HPDE6-E6E7 (cell line): ENCODE measurements at regions not wholly inside any gene's neighbourhood (a gene's known extent, or its start where the extent isn't known, plus 50 kb on each side); places are given as distances from the start of the nearest gene placed in this dataset.
A peak's percentile ranks its signal among the peaks of the same experiment; 100 is the strongest.
"Not testable (repeated sequence)": the region's sequence is repeated elsewhere in the genome, so short reads cannot be mapped to it uniquely, and the experiment has no call there.

ENCODE experiments used
- DNase-seq: peaks from one replicate; pipeline ENCODE4 v3.0.0; 2011; ENCODE audit warnings: missing footprints; ENCODE audit errors: extremely low spot score

DNA sequence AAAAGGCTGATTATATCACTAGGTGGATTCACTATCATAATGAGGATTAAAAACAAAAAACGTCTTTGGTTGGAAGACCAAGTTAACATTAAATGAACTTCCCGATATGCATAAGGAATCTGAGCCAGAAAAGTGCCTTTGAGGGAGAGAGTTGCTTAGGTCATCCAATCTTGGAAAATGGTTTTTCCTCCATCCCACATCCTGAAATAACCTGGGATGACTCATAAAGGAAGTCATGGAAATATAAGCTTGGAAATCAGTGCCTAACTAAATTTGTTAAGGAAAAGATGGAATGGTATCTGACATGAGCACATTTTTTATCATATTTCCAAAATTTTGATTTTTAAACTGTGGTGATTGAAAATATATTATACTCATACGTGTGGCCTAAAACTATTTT, 66.0 kb downstream of the KBTBD8 start:
- no peak for DNase-seq

DNA sequence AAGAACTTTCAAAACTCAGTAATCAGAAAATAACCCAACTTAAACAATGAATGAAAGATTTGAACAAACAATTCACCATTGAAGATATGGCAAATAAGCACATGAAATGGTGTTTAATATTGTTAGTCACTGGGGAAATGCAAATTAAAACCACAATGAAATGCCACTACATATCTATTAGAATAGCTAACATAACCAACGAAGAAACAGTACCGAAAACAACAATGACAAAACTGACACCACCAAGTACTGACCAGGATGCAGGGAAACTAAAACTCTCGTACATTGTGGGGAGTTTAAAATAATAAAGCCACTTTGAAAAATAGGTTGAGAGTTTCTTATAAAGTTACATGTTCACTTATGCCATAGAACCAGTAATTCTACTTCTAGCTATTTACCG, 69.1 kb downstream of the KBTBD8 start:
- DNase-seq = no peak

DNA sequence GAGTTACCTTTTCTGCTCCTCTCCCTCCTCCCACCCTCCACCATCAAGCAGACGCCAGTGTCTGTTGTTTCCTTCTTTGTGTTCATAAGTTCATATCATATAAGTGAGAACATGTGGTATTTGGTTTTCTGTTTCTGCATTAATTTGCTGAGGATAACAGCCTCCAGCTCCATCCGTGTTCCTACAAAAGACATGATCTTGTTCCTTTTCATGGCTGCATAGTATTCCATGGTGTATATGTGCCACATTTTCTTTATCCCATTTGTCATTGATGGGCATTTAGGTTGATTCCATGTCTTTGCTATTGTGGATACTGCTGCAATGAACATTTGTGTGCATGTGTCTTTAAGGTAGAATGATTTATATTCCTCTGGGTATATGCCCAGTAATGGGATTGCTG, 74.5 kb downstream of the KBTBD8 start:
- DNase-seq = not testable (repeated sequence)

DNA sequence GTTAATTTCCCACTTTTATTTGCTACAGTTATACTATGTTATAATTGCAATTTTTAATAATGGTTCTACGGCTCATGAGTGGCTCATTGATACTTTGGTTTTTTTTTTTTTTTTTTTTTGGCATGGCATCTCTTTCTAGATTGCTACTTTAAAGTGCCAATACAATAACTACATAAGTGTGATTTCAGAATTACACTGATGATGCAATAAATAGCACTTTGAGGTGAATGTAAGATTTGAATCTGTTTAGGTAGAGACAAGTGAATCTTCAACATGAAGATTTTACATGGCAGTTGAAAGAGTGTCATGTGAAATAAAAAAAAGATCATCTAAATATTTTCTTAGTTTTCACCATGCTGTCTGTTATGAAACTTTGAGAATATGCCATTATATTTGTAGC, 75.7 kb downstream of the KBTBD8 start:
- DNase-seq = no peak

DNA sequence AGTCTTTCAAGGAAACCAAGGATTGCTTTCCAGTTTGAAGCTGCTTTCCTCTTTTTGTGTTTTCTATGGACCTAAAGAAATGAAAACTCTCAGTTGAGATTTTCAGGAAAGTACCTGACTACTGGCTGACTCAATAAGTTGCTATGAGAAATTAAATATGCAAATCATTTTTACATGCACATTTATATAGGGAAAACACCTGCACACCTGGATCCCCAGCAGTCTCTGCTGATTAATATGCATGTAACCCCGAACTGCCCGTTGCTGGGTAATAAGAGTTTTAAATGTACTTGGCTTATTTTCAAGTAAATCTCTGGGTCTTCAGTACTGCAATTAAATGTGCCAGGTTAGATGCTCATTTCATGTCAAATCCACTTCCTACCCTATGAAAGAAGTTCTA, 77.2 kb downstream of the KBTBD8 start:
- no peak for DNase-seq

DNA sequence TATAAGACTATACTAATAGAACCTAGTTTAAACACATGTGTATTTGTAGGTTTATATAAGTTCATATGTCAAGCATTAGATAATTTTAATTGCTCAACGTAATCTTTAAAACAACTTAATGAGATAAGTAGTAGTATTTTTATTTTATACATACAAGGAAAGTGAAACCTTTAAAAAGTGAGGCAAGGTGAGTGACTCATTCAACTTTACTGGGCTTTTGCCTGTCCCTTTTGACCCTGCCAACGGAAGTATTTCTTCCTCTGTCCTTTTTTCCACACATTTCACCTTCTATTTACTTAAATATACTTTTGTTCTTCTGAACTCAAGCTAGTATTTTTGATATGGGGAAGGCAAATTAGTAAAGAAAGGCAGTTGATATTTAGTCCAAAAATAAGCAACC, 78.5 kb downstream of the KBTBD8 start:
- DNase-seq = no peak

DNA sequence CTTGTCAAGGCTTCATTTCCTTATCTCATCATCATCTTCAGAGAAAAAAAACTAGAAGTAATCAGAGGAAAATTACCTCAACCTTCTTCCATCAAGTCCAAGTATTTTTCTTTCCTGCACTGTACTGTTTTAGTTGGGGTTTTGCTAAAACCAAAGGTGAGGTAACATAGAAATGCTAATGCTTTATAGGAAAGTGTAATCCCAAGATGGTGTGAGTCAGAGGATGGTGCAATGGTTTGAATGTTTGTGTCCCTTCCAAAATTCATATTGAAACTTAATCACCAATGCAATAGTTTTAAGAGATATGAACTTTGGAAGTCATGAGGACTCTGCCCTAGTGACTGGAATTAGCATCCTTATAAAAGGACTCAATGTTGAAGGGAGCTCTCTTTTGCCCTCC, 79.5 kb downstream of the KBTBD8 start:
- no peak for DNase-seq

DNA sequence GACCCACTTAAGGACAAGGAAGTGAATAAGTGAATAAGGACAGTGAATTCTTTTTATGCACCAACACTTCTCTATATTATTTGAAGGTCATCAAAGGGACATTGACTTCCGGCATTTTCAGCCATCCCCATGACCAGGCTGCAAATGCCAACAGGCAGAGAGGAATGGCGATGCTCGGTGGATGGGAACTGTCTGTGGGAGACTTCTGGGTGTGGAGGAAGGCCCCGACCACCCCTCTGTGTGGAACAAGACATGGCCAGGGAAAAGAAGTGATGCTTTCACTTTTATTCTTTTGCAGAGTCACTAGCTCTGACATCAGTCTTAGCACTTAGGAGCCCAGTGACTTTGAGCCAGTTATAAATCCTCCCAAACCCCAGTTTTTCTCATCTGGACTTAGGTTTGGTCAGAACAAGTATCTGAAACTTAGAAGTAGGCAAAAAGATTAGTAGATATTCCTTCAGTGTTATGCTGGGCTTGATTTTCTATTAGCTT, 84.5 kb downstream of the KBTBD8 start:
- DNase-seq = no peak

DNA sequence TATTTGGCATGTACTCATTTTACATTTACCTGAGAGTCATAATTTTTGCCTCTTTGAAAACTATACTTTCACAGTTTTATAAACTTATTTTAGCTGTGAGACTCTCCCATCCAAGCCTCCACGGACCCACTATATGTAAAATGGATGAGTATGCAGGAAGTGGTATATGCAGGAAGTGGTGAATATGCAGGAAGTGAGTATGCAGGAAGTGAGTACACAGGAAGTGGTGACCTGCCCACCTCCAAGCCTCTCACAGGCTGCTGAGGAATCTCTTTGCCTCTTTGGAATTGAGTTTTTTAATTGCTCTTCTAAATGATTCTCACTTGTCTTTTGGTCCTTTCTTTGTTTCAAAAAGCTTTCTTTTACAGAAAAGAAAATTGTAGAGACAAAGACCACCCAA, 85.2 kb downstream of the KBTBD8 start:
- DNase-seq = no peak

DNA sequence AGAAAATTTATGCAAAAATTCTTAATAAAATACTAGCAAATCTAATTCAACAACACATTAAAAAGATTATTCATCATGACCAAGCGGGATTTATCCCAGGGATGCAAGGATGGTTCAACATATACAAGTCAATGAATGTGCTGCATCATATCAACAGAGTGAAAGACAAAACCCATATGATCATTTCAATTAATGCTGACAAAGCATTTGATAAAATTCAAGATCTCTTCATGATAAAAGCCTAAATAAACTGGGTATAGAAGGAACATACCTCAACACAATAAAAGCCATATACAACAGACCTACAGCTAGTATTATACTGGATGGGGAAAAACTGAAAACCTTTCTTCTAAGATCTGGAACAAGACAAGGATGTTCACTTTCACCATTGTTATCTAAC, 89.7 kb downstream of the KBTBD8 start:
- no peak for DNase-seq

DNA sequence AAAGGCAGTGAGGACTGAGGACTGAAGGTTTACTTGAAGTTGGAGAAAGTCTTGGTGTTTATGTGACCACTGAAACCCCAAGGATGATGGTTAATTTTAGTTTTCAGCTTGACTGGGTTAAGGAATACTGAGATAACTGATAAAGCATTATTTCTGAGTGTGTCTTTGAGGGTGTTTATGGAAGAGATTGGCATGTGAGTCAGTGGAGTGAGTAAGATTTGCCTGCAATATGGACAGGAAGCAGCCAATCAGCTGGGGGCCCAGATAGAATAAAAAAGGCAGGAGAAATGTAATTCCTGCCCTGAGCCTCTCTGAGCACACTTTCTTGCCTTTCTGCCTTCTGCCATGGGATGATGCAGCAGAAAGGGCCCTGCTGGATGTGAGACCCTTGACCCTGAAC, 92.4 kb downstream of the KBTBD8 start:
- DNase-seq = peak; percentile 2

DNA sequence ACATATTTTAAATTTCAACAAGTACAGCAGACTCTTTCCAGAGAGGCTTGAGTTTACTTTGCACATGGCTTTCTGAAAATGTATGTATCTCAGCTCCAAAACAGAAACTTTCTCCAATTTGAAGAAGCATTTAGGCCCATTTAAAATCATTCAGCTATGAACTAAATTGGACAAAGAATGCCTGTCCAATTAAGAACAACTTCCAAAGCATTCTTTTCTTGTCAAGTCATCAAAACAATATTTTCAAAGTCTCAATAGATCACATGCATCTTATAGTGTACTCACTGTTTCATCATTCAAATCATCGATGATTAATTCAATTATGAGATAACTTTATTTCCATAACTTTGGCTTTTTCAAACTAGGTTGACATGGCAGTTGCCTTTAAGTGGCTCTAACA, 95.2 kb downstream of the KBTBD8 start:
- no peak for DNase-seq

DNA sequence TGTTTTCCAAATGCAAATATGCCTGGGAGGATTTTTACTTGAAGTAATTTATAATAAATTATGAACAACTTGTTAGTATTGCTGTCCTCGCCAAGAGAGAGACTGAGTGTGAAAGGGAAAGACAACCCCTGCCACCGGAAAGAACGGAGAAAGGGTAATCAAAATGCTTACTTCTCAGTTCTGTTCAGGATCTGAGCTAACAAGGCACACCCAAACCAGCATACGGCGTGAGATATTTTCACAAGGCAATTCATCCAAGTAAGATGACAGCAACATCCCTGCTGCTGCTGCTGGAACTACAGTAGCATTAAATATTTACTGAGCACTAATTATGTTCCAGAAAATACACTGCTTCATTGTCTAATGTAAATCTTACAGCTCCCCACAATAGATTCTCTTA, 96.1 kb downstream of the KBTBD8 start:
- no peak for DNase-seq

DNA sequence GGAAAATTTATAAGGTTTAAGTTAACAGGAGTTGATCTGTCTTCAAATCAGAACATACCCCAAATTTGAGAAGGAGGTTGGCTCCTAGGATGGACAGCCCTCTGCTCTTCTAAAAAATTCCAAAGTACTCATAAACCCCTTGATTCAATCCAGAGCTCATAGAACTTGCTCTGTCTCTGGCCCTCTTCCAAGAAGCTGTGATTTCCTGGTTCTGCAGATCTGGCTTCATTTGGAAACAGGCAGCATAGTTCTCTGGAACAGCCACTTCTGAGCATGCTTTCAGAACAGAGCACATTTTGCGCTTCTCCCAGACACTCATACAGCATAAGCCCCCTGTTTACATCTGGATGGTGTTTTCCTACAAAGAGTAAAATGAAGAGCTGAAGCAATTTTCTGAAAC, 96.7 kb downstream of the KBTBD8 start:
- no peak for DNase-seq

DNA sequence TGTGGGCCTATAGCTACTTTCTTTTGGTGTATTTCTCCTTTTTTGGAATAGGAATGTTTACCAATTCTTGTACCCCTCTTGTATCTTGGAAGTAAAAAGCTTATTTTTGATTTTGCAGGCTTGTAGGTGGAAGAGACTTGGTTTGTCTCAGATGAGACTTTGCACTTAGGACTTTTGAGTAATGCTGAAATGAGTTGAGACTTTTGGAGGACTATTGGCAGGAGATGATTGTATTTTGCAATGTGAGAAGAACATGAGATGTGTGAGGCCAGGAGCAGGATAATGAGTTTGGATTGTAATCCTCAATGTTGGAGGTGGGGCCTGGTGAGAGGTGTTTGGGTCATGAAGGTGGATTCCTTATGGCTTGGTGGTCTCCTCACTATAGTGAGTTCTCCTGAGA, 106.3 kb downstream of the KBTBD8 start:
- DNase-seq = no peak

DNA sequence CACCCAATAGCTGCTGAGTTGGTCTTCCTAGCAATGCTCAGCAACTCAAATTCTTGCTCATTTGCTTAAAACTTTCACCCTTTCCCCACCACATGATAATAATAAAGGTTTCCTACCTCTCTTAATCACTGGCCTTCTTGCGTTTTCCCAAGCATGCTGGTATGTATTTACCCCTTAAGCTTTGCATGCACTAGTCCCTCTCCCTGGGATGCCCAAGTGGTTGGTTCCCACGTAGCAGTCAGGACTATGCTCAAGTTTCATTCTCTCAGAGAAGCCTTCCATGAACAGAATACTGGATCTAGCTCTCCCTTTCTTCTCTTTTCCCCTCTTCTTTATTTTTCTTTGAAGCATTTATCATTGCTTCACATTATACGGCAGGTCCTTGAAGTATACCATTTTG, 108.8 kb downstream of the KBTBD8 start:
- DNase-seq = no peak

DNA sequence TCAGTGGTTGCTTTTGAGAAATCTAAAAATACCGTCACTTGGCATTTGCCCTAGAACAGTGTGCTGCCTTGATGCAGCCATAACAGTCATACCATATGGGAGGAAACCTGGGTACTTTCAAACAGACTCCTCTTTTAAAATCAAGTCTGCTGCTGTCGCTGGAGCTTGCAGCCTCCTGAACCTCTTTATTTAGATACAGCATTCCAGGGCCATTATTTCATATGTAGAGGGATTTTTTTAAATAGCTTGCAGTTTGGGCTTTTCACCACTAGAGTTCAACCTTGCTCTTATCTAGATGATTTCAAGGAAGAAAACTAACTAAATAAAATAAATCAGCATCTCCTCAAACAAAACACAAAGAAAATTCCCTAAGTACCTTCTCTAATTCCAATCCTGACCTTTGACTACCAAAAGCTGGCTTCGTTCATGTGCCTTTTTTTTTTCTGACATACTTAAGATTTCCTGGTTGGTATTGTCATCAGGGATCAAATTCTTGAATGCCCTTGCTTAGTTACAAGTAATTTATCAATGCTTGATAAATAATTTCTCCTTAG, 111.6 kb downstream of the KBTBD8 start:
- peak; percentile 1 for DNase-seq

DNA sequence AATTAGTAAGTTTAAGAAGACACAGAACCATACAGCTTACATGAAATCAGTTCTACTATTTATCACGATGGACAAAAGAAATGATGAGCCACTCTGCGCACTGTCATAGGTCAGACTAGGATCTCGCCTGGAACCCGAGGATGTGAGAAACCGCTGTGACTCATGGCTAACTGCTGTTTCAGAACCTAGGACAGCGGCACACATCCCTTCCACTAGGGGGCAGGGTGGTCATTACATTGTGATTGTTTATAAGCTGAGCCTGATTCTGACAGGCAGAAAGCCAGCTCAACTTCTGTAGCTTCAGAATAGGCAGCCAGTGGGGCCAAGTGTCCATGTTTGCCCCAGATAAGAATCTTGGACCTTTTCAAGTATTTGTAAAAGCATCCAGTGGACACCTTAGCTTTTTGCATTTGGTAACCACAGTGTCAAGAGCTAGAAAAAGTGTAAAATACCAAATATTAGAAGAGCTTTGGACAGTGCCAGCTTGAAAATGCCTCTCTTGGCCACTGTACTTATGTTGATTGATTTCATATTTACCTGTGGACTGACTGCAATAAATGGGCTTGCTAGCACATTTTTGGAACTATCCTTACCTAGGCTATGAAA, 115.8 kb downstream of the KBTBD8 start:
- DNase-seq = peak; percentile 23

DNA sequence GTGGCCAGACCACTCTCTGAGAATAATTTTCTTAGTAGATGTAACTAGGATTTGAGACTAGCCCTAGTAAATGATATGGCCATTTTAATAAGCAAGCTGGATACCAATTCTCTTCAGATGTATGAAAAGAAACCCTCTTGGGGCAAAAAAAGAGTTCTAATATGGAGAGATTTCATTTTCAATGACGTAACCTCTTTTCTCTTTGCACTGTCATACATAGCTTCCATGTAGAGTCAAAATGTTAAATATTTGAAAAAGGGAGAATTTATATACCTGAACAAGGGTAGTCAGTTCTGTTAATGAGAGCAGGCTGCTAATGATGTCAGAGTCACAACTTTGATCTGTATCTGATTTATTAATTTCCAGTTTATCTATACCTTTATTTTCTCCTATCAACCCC, 120.0 kb downstream of the KBTBD8 start:
- DNase-seq = no peak

DNA sequence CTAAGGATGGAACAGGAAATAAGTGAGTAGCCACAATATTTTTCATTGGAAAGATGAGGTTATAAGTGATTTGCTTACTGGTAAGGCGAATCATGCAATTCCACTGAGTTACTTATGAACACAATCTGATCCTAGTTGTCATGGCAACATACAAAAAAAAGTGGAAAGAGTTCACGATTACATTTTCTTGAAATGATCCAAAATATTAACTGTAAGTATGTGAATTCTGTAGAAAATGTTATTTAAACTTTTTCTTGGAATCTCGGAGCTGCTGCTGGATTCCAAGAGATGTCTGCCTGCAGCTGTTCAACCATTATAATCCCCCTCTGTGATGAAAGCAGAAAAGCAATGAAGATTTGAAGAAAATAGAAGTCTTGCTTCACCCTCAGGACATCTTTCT, 120.5 kb downstream of the KBTBD8 start:
- DNase-seq = no peak

DNA sequence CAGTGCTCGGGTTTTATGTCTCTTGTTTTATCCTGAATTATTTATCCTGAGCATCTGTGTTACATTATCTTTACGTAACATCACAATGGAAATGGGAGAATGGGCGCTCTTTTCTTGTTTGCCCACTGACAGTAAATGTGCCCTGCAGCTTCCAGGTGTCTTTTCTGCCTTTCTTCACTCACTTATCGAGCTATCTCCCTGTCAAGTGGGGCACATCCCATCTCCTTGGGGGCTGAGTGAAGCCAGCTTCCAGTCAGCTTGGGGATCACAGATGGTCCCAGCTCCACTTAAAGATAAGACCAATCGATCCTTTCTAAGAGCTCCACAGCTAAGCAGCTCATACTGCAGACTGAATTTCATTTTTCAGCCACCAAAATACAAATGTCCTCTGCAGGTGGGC, 125.8 kb downstream of the KBTBD8 start:
- DNase-seq = no peak

DNA sequence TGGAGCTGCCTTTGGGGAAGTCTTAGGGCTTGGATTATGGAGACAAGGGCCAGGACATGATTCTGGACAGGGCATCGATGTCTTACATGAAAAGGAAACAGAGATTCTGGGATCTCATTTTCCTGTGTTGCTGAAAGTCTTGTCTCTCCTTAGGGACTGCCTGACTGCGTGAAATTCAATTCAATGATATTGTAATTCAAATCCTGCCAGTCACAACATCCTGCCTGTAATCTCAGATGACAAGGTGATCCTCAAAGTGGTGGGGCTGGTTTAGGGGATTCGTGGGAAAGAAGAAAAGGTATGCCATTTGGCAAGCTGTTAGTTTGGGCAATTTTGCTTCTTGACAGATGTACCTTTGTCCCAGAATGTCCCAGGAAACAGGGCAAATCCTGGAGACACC, 129.1 kb downstream of the KBTBD8 start:
- DNase-seq = no peak

DNA sequence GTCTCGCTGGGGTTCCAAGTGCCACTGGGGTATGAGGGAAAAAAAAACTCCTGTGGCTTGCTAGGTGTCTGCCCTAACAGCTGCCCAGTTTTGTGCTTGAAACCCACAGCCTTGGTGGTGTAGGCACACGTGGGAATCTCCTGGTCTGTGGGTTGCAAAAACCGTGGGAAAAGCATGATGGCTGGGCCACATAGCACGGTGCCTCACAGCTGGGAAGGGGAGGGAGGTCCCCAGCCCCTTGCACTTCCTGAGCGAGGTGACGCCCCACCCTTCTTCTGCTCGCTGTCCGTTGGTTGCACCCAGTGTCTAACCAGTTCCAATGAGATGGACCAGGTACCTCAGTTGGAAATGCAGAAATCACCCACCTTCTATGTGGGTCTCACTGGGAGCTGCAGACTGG, 144.3 kb downstream of the KBTBD8 start:
- DNase-seq = no peak

DNA sequence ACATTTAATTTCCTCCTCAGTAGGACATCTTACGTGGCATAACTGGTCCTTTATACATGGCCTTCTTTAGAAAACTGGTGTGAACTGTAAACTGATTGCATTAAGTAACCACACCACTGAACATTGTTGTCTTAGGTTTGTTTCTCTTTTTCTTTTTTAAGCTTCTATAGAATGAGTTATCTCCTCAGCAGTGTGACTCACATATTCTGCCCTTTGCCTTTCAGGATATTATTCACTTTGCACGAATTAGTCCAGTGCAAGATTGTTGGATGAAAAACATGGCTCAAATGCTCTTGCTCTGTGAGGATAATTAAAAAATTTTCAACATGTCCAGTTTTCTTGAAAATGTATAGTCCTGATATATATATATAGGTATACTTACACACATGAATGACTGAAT, 147.6 kb downstream of the KBTBD8 start:
- DNase-seq = no peak
